H1 (cell line): ENCODE measurements at regions not wholly inside any gene's neighbourhood (a gene's known extent, or its start where the extent isn't known, plus 50 kb on each side); places are given as distances from the start of the nearest gene placed in this dataset.

Experiments
- CTCF ChIA-PET: fragments of 300-600 bp; sonication (Branson Sonifier 250); formaldehyde crosslinking; loops from one replicate; lab custom pipeline; 2021; ENCODE audit not compliant: partially characterized antibody; lab: Charles Lee
- POLR2A ChIA-PET: fragments of 300-600 bp; sonication (Branson Sonifier 250); formaldehyde crosslinking; loops from one replicate; lab custom pipeline; 2021; ENCODE audit warnings: inconsistent platforms; ENCODE audit not compliant: partially characterized antibody; lab: Charles Lee
- DNase-seq, 2 experiments: peaks; one replicate each; pipeline versions ENCODE4 v3.0.0 to v3.0.0-alpha.2; 2010 to 2022; ENCODE audit warnings: low spot score in 2 of 2, low read depth in 1 of 2, mixed read lengths in 1 of 2
- FAIRE-seq: peaks from 2 replicates; lab custom pipeline; 2011; peaks lifted over from hg19 to GRCh38; lab: Jason Lieb, UNC
- H2AFZ ChIP-seq: 2 replicates; pipeline ENCODE4 v1.8.1; 2012; ENCODE audit warnings: low read length, inconsistent platforms
- H2AK5ac ChIP-seq: 2 replicates; pipeline ENCODE4 v1.6.1; 2013; ENCODE audit warnings: low read depth, low read length
- H2BK120ac ChIP-seq: replicated peaks from 2 replicates; pipeline ENCODE3; 2013; ENCODE audit warnings: low read depth, low read length, inconsistent platforms
- H2BK12ac ChIP-seq: 2 replicates; pipeline ENCODE4 v1.6.1; 2013; ENCODE audit warnings: low read depth, low read length
- H2BK15ac ChIP-seq: 2 replicates; pipeline ENCODE4 v1.6.1; 2013; ENCODE audit warnings: low read length
- H2BK20ac ChIP-seq: 2 replicates; pipeline ENCODE4 v1.6.1; 2013; ENCODE audit warnings: low read length
- H2BK5ac ChIP-seq: 2 replicates; pipeline ENCODE4 v1.6.1; 2013; ENCODE audit warnings: low read depth, low read length
- H3K14ac ChIP-seq: 2 replicates; pipeline ENCODE4 v1.6.1; 2013; ENCODE audit warnings: inconsistent platforms; ENCODE audit not compliant: insufficient read length
- H3K18ac ChIP-seq: 2 replicates; pipeline ENCODE4 v1.6.1; 2013; ENCODE audit warnings: low read length; ENCODE audit errors: extremely low read depth
- H3K23ac ChIP-seq: 2 replicates; pipeline ENCODE4 v1.6.1; 2013; ENCODE audit warnings: inconsistent platforms; ENCODE audit not compliant: insufficient read length
- H3K23me2 ChIP-seq: 2 replicates; pipeline ENCODE4 v1.6.1; 2013; ENCODE audit warnings: low read depth, low read length
- H3K27ac ChIP-seq: 2 replicates; pipeline ENCODE4 v1.6.1; 2011; ENCODE audit warnings: low read depth, low read length, inconsistent platforms
- H3K27me3 ChIP-seq, 4 experiments: replicated peaks in 1 of 4; 1 replicate in 1 of 4; 2 replicates in 3 of 4; pipeline versions ENCODE4 v1.6.1 to v1.8.1; 2011 to 2013; ENCODE audit warnings: low read length in 3 of 4, mild to moderate bottlenecking in 3 of 4, inconsistent platforms in 2 of 4, mixed read lengths in 2 of 4, moderate library complexity in 1 of 4; ENCODE audit not compliant: control insufficient read depth in 3 of 4, insufficient read depth in 3 of 4; ENCODE audit errors: extremely low read depth in 1 of 4
- H3K36me3 ChIP-seq, 4 experiments: 2 replicates each; pipeline versions ENCODE4 v1.6.1 to v1.8.1; 2011 to 2013; ENCODE audit warnings: mild to moderate bottlenecking in 4 of 4, low read length in 3 of 4, moderate library complexity in 2 of 4, control low read depth in 1 of 4, inconsistent platforms in 1 of 4; ENCODE audit not compliant: insufficient read depth in 4 of 4, control insufficient read depth in 2 of 4
- H3K4ac ChIP-seq: replicated peaks from 2 replicates; pipeline ENCODE3; 2013; ENCODE audit warnings: low read length, low read depth, mixed read lengths, inconsistent platforms; ENCODE audit not compliant: insufficient read length
- H3K4me1 ChIP-seq, 4 experiments: replicated peaks in 1 of 4; 1 replicate in 1 of 4; 2 replicates in 3 of 4; pipeline versions ENCODE4 v1.6.1 to v1.8.1; 2011 to 2013; ENCODE audit warnings: low read length in 3 of 4, inconsistent platforms in 2 of 4, mixed read lengths in 1 of 4; ENCODE audit not compliant: insufficient read depth in 4 of 4, control insufficient read depth in 3 of 4
- H3K4me2 ChIP-seq, 2 experiments: 2 replicates each; pipeline versions ENCODE4 v1.6.1 to v1.8.1; 2011 to 2013; ENCODE audit warnings: low read depth in 2 of 2, low read length in 2 of 2, control low read depth in 1 of 2, inconsistent platforms in 1 of 2, mild to moderate bottlenecking in 1 of 2; ENCODE audit not compliant: insufficient read depth in 1 of 2
- H3K4me3 ChIP-seq, 4 experiments: fragments of 200-600, 300-600 bp in 1 of 4; sonication (generic), shearing (Covaris generic), sonication (Bioruptor Twin) in 1 of 4; 2 replicates each; pipeline versions ENCODE4 v1.5.1 to v1.8.1; 2011 to 2016; ENCODE audit warnings: low read length in 4 of 4, low read depth in 3 of 4, control low read depth in 2 of 4, inconsistent platforms in 2 of 4, mild to moderate bottlenecking in 2 of 4, mixed read lengths in 1 of 4, moderate library complexity in 1 of 4; ENCODE audit not compliant: insufficient read depth in 2 of 4; ENCODE audit errors: extremely low read depth in 1 of 4
- H3K56ac ChIP-seq: replicated peaks from 2 replicates; pipeline ENCODE3; 2013; ENCODE audit warnings: low read depth, mild to moderate bottlenecking, mixed read lengths, low read length, inconsistent platforms; ENCODE audit not compliant: insufficient read length
- H3K79me1 ChIP-seq: 2 replicates; pipeline ENCODE4 v1.6.1; 2013; ENCODE audit warnings: low read depth, low read length, control low read depth
- H3K79me2 ChIP-seq, 2 experiments: 2 replicates each; pipeline versions ENCODE4 v1.6.1 to v1.8.1; 2012 to 2013; ENCODE audit warnings: low read length in 2 of 2, mild to moderate bottlenecking in 2 of 2, inconsistent platforms in 1 of 2; ENCODE audit not compliant: insufficient read depth in 2 of 2, control insufficient read depth in 1 of 2
- H3K9ac ChIP-seq, 4 experiments: replicated peaks in 1 of 4; 1 replicate in 1 of 4; 2 replicates in 3 of 4; pipeline versions ENCODE4 v1.6.1 to v1.8.1; 2011 to 2013; ENCODE audit warnings: low read depth in 3 of 4, low read length in 3 of 4, control low read depth in 2 of 4, mild to moderate bottlenecking in 2 of 4, moderate library complexity in 2 of 4, inconsistent platforms in 1 of 4; ENCODE audit errors: extremely low read depth in 1 of 4
- H3K9me3 ChIP-seq, 2 experiments: 2 replicates each; pipeline versions ENCODE4 v1.6.1 to v1.8.1; 2012 to 2013; ENCODE audit warnings: mild to moderate bottlenecking in 2 of 2, moderate library complexity in 2 of 2, control low read depth in 1 of 2, inconsistent platforms in 1 of 2, low read depth in 1 of 2, low read length in 1 of 2, mixed read lengths in 1 of 2; ENCODE audit not compliant: insufficient read depth in 2 of 2
- H4K20me1 ChIP-seq, 2 experiments: replicated peaks in 1 of 2; 2 replicates each; pipeline versions ENCODE3 to v1.8.1; 2011 to 2013; ENCODE audit warnings: inconsistent platforms in 2 of 2, low read length in 2 of 2, mild to moderate bottlenecking in 1 of 2; ENCODE audit not compliant: insufficient read depth in 2 of 2, control insufficient read depth in 1 of 2
- H4K5ac ChIP-seq: 2 replicates; pipeline ENCODE4 v1.6.1; 2013; ENCODE audit warnings: low read length, low read depth, mixed read lengths, inconsistent platforms; ENCODE audit not compliant: insufficient read length
- H4K8ac ChIP-seq: 2 replicates; pipeline ENCODE4 v1.8.0; 2013; ENCODE audit warnings: mild to moderate bottlenecking, moderate library complexity, low read length, inconsistent platforms; ENCODE audit not compliant: insufficient read depth; ENCODE audit errors: extremely low read depth
- H4K91ac ChIP-seq: replicated peaks from 2 replicates; pipeline ENCODE3; 2013; ENCODE audit warnings: low read length, mixed read lengths, inconsistent platforms; ENCODE audit not compliant: insufficient read length
- BACH1 ChIP-seq: IDR thresholded peaks from 2 replicates; pipeline ENCODE4 v1.6.1; 2012; ENCODE audit warnings: low read length, improper control_type of control experiment
- CBX5 ChIP-seq: fragments of 300-800, 300-1000 bp; sonication (generic); IDR thresholded peaks from 2 replicates; pipeline ENCODE4 v1.7.1; 2016; ENCODE audit warnings: antibody characterized with exemption, low read length, low read depth
- CBX8 ChIP-seq: fragments of 300-800, 300-1000 bp; sonication (generic); IDR thresholded peaks from 2 replicates; pipeline ENCODE4 v1.7.1; 2016; ENCODE audit warnings: low read depth, low read length, borderline replicate concordance
- CHD1 ChIP-seq: IDR thresholded peaks from 2 replicates; pipeline ENCODE4 v1.6.1; 2012; ENCODE audit warnings: low read depth, low read length, improper control_type of control experiment
- CTBP2 ChIP-seq: IDR thresholded peaks from 2 replicates; pipeline ENCODE4 v1.7.0; 2011; ENCODE audit warnings: borderline replicate concordance, mild to moderate bottlenecking, moderate library complexity, mixed read lengths, low read length; ENCODE audit not compliant: insufficient read depth, insufficient read length
- EP300 ChIP-seq, 2 experiments: IDR thresholded peaks; 1 replicate in 1 of 2; 2 replicates in 1 of 2; pipeline ENCODE4 v1.6.1; 2011 to 2012; ENCODE audit warnings: low read depth in 2 of 2, low read length in 2 of 2, mild to moderate bottlenecking in 2 of 2, borderline replicate concordance in 1 of 2, inconsistent platforms in 1 of 2, moderate library complexity in 1 of 2
- EZH2 ChIP-seq: fragments of 200-600 bp; sonication (generic); IDR thresholded peaks from 2 replicates; pipeline ENCODE4 v1.7.1; 2012; ENCODE audit warnings: low read depth, mild to moderate bottlenecking, moderate library complexity, low read length, inconsistent platforms; ENCODE audit not compliant: severe bottlenecking
- GTF2F1 ChIP-seq: IDR thresholded peaks from 2 replicates; pipeline ENCODE4 v1.6.1; 2012; ENCODE audit warnings: low read depth, low read length, improper control_type of control experiment, borderline replicate concordance
- PHF8 ChIP-seq: fragments of 200-600 bp; sonication (generic); conservative IDR thresholded peaks from 2 replicates; pipeline ENCODE4 v1.7.1; 2012; ENCODE audit warnings: low read depth, mild to moderate bottlenecking, inconsistent platforms, low read length, moderate library complexity
- POLR2A ChIP-seq, 2 experiments: IDR thresholded peaks; 1 replicate in 1 of 2; 2 replicates in 1 of 2; pipeline ENCODE4 v1.6.1; 2011; ENCODE audit warnings: low read depth in 2 of 2, low read length in 2 of 2, mild to moderate bottlenecking in 2 of 2; ENCODE audit errors: control extremely low read depth in 1 of 2
- POLR2AphosphoS5 ChIP-seq: IDR thresholded peaks from 2 replicates; pipeline ENCODE4 v1.6.1; 2011; ENCODE audit warnings: low read depth, low read length
- RBBP5 ChIP-seq: IDR thresholded peaks from 2 replicates; pipeline ENCODE4 v1.7.1; 2012; ENCODE audit warnings: low read depth, mild to moderate bottlenecking, inconsistent platforms, low read length, moderate library complexity, borderline replicate concordance
- SIX5 ChIP-seq: IDR thresholded peaks from 2 replicates; pipeline ENCODE4 v1.6.1; 2011; ENCODE audit warnings: mild to moderate bottlenecking, low read depth, low read length
- SP1 ChIP-seq: IDR thresholded peaks from 2 replicates; pipeline ENCODE4 v1.6.1; 2011; ENCODE audit warnings: low read depth, low read length
- TEAD4 ChIP-seq: IDR thresholded peaks from 2 replicates; pipeline ENCODE4 v1.6.1; 2012; ENCODE audit warnings: low read depth, low read length, inconsistent platforms, mixed read lengths
- WGBS, 2 experiments: shearing (Covaris generic) in 1 of 2; methylation state at CpG; one replicate each; pipeline versions ENCODE4 v1.1.6 to v1.1.7; 2013 to 2015; ENCODE audit warnings: low lambda C conversion rate in 2 of 2, mixed read lengths in 2 of 2, inconsistent platforms in 1 of 2, low coverage in 1 of 2, missing lambda C conversion rate in 1 of 2; ENCODE audit not compliant: insufficient replicate concordance in 2 of 2, insufficient coverage in 1 of 2, insufficient read length in 1 of 2; ENCODE audit errors: extremely low coverage in 1 of 2, missing lambda C conversion rate in 1 of 2; 5-methylcytosine and 5-hydroxymethylcytosine counted together

DNA sequence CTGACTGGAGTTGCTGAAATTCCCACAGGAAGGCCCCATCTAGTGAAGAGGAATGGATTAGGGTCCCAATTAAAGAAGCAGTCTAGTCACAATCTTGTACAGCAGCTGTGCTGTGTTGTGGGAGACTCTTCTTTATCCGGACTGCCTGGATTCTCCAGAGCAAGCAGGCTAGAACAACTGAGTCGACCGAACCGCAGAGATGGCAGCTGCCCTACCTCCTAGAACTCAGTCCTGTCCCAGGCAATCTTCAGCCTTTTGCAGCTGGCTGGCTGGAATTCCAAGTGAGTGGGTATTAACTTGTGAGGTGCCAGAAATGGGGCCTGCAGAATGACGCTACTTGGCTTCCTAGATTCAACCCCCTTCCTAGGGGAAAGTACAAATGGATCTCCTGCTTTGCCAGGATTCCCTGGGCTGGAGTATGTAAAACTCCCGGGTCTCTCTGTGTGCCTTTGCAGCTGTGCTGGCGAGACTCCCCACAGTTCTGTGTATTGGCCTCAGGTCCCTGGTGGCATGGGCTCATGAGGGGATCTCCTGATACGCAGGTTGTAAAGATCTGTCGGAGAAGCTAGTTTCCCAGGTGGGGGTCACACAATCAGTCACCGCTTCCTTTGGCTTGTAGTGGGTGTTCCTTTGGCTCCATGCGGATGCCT, 1952.6 kb upstream of the LRRTM1 start:
- Histone ChIP-seq H3K4me3 (no peak overlapping the region), H3K9me3 (peaks cover 0 to 4% of the 10 kb centered on the region in 2 experiments; a peak in 1 of 4 replicates), H2BK5ac (no peak overlapping the region), H3K4me2 (no peak overlapping the region), H3K23ac (no peak overlapping the region), H3K79me2 (no peaks in the 10 kb centered on the region), H3K4ac (no peak overlapping the region), H3K4me1 (no peaks in the 10 kb centered on the region)
- FAIRE-seq = no peak
- POLR2A ChIA-PET = no interaction called here
- TF ChIP-seq POLR2A (IDR thresholded peaks at IDR 0.05; ENCODE audit: control extremely low read depth in 1 of 2, low read depth in 2 of 2, low read length in 2 of 2) (no peak), EP300 (IDR thresholded peaks at IDR 0.05; ENCODE audit: borderline replicate concordance in 1 of 2, low read depth in 2 of 2, low read length in 2 of 2) (no peak), BACH1 (no peak), CHD1 (no peak), RBBP5 (no peak), EZH2 (no peak), CBX8 (no peak), PHF8 (no peak), POLR2AphosphoS5 (no peak), SIX5 (no peak), CTBP2 (no peak), TEAD4 (no peak), CBX5 (no peak), SP1 (no peak), GTF2F1 (no peak)
- TF ChIP-seq, all 59 proteins: peak for 0
- Histone ChIP-seq H4K8ac (no peak overlapping the region), H2BK120ac (no peak overlapping the region), H4K20me1 (no peaks in the 10 kb centered on the region), H2AFZ (peak overlapping the region; percentile 71; the same call in 1 of the 2 replicates), H3K56ac (no peak overlapping the region), H3K14ac (no peak overlapping the region), H3K36me3 (no peaks in the 10 kb centered on the region), H3K27me3 (no peaks in the 10 kb centered on the region), H2AK5ac (no peak overlapping the region), H3K79me1 (no peaks in the 10 kb centered on the region), H2BK12ac (no peak overlapping the region), H3K27ac (no peak overlapping the region), H2BK20ac (no peak overlapping the region), H2BK15ac (no peak overlapping the region), H3K9ac (no peak overlapping the region), H4K91ac (no peak overlapping the region), H4K5ac (no peak overlapping the region), H3K23me2 (no peaks in the 10 kb centered on the region), H3K18ac (no peak overlapping the region)
- 88% methylated on average over 11 of the region's 11 CpGs; no CpG with 5 or more reads in 1 of the 2 experiments for WGBS, 2 experiments
- DNase-seq = no peak
- CTCF ChIA-PET = interaction anchor here (0.6 kb wide), 1 partner anchor 12 kb away, joined by 4 read pairs; no protein-coding TSS in a partner anchor
